Loucy (cell line): ENCODE measurements at regions not wholly inside any gene's neighbourhood (a gene's known extent, or its start where the extent isn't known, plus 50 kb on each side); places are given as distances from the start of the nearest gene placed in this dataset.

Experiments
- H2AFZ ChIP-seq: fragments of 200-600 bp; sonication (generic); 2 replicates; pipeline ENCODE4 v1.6.0; 2016; ENCODE audit warnings: antibody characterized with exemption, mild to moderate bottlenecking, low read length, moderate library complexity
- H3F3A ChIP-seq: fragments of 200-600 bp; 2 replicates; pipeline ENCODE4 v1.6.0; 2016; ENCODE audit warnings: antibody characterized with exemption, low read depth, mild to moderate bottlenecking
- H3K27me3 ChIP-seq: fragments of 200-600 bp; sonication (generic); 2 replicates; pipeline ENCODE4 v1.6.1; 2014; ENCODE audit warnings: low read length, mild to moderate bottlenecking; ENCODE audit not compliant: insufficient read depth, poor library complexity, severe bottlenecking
- H3K36me3 ChIP-seq: fragments of 200-600 bp; sonication (generic); 2 replicates; pipeline ENCODE4 v1.6.1; 2016; ENCODE audit warnings: low read length; ENCODE audit not compliant: insufficient read depth
- H3K4me1 ChIP-seq: fragments of 200-600 bp; sonication (generic); 2 replicates; pipeline ENCODE4 v1.5.1; 2014; ENCODE audit warnings: low read length, mild to moderate bottlenecking; ENCODE audit not compliant: insufficient read depth, poor library complexity, severe bottlenecking
- H3K4me2 ChIP-seq: fragments of 200-600 bp; sonication (generic); 2 replicates; pipeline ENCODE4 v1.6.0; 2014; ENCODE audit warnings: antibody characterized with exemption, low read length, low read depth, mild to moderate bottlenecking; ENCODE audit not compliant: poor library complexity, severe bottlenecking
- H3K4me3 ChIP-seq: fragments of 200-600 bp; sonication (generic); 2 replicates; pipeline ENCODE4 v1.5.1; 2014; ENCODE audit warnings: low read length, mild to moderate bottlenecking, mixed read lengths; ENCODE audit not compliant: poor library complexity, severe bottlenecking
- H3K79me2 ChIP-seq: fragments of 200-600 bp; sonication (generic); 2 replicates; pipeline ENCODE4 v1.6.1; 2014; ENCODE audit warnings: low read length; ENCODE audit not compliant: insufficient read depth
- H3K9ac ChIP-seq: fragments of 200-600 bp; sonication (generic); 2 replicates; pipeline ENCODE4 v1.6.0; 2014; ENCODE audit warnings: mild to moderate bottlenecking, low read depth, low read length, moderate library complexity; ENCODE audit not compliant: poor library complexity, severe bottlenecking
- H3K9me2 ChIP-seq: fragments of 200-600 bp; sonication (generic); replicated peaks from 2 replicates; pipeline ENCODE4 v1.6.1; 2016; ENCODE audit warnings: low read depth, low read length, mixed read lengths
- H3K9me3 ChIP-seq: fragments of 200-600 bp; sonication (generic); 2 replicates; pipeline ENCODE4 v1.6.1; 2014; ENCODE audit warnings: mild to moderate bottlenecking, antibody characterized with exemption, low read length, low read depth; ENCODE audit not compliant: insufficient read depth
- H4K20me1 ChIP-seq: fragments of 200-600 bp; sonication (generic); 2 replicates; pipeline ENCODE4 v1.6.0; 2014; ENCODE audit warnings: antibody characterized with exemption, low read length, mild to moderate bottlenecking; ENCODE audit not compliant: insufficient read depth, poor library complexity, severe bottlenecking
- EZH2phosphoT487 ChIP-seq: fragments of 200-600 bp; IDR thresholded peaks from 2 replicates; pipeline ENCODE4 v1.6.1; 2018; ENCODE audit warnings: antibody characterized with exemption, mild to moderate bottlenecking, moderate library complexity, borderline replicate concordance
- TF ChIP-seq, protein P1 (sequence below): fragments of 200-600 bp; sonication (generic); conservative IDR thresholded peaks from 2 replicates; pipeline ENCODE4 v1.5.1; 2014; ENCODE audit warnings: mild to moderate bottlenecking, antibody characterized with exemption, low read length

DNA sequence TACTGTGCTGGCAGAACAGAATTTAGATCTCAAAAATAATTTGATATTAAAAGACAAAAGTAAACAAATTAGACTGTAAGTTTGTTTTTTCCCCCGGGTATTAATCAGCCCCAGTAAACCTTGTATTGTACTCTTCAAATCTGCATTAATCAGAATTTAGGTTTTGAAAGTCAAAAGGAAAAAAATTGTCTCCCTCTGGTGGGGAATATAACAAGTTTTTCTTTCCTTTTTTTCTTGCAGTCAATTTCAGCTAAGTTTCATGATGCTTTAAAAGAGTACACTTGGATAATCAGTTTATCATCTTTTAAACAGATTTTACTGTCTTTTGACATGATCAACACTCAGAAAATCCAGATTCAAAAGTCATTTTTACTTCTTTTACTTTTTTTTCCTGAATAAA lies 134.5 kb upstream of the PKN2 start:
- no peaks in the 10 kb centered on the region for H3K36me3 ChIP-seq
- H4K20me1 ChIP-seq: no peaks in the 10 kb centered on the region
- no peak overlapping the region for H3K9ac ChIP-seq
- H3K9me2 ChIP-seq: no peaks in the 10 kb centered on the region
- H3K79me2 ChIP-seq: no peaks in the 10 kb centered on the region
- H3K27me3 ChIP-seq: no peaks in the 10 kb centered on the region
- no peak for TF ChIP-seq EZH2phosphoT487
- TF ChIP-seq, protein P1, sequence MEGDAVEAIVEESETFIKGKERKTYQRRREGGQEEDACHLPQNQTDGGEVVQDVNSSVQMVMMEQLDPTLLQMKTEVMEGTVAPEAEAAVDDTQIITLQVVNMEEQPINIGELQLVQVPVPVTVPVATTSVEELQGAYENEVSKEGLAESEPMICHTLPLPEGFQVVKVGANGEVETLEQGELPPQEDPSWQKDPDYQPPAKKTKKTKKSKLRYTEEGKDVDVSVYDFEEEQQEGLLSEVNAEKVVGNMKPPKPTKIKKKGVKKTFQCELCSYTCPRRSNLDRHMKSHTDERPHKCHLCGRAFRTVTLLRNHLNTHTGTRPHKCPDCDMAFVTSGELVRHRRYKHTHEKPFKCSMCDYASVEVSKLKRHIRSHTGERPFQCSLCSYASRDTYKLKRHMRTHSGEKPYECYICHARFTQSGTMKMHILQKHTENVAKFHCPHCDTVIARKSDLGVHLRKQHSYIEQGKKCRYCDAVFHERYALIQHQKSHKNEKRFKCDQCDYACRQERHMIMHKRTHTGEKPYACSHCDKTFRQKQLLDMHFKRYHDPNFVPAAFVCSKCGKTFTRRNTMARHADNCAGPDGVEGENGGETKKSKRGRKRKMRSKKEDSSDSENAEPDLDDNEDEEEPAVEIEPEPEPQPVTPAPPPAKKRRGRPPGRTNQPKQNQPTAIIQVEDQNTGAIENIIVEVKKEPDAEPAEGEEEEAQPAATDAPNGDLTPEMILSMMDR: peak; percentile 55
- no peaks in the 10 kb centered on the region for H3F3A ChIP-seq
- H3K9me3 ChIP-seq: no peaks in the 10 kb centered on the region
- H3K4me2 ChIP-seq: no peak overlapping the region
- H3K4me1 ChIP-seq: no peaks in the 10 kb centered on the region
- no peak overlapping the region for H2AFZ ChIP-seq
- no peak overlapping the region for H3K4me3 ChIP-seq

DNA sequence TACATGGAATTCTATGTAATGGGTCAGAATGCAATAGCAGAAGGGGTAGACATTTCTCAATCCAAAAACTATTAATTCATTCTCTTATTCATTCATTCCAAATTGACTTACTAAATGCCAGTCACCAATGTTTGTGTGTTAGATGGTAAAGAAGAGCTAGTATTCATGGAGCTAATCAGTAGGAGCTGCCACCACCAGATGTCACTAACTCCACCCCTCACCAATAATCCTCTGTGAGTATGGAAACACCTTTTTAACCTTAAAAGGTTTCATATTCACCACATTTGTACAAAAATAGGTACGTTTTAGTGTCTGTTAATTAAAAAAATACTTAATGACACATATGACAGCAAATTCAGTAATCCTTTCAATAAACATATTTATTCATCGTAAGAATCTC lies 131.8 kb upstream of the PKN2 start:
- Histone ChIP-seq H3K4me1 (no peaks in the 10 kb centered on the region), H2AFZ (no peak overlapping the region), H3K9me3 (no peaks in the 10 kb centered on the region), H3K9ac (no peak overlapping the region), H3K4me2 (no peak overlapping the region), H3K36me3 (no peaks in the 10 kb centered on the region), H3K27me3 (no peaks in the 10 kb centered on the region), H3F3A (no peaks in the 10 kb centered on the region), H4K20me1 (no peaks in the 10 kb centered on the region), H3K9me2 (no peaks in the 10 kb centered on the region), H3K4me3 (no peak overlapping the region), H3K79me2 (no peaks in the 10 kb centered on the region)
- TF ChIP-seq, protein P1: peak; percentile 29
- TF ChIP-seq EZH2phosphoT487: no peak

DNA sequence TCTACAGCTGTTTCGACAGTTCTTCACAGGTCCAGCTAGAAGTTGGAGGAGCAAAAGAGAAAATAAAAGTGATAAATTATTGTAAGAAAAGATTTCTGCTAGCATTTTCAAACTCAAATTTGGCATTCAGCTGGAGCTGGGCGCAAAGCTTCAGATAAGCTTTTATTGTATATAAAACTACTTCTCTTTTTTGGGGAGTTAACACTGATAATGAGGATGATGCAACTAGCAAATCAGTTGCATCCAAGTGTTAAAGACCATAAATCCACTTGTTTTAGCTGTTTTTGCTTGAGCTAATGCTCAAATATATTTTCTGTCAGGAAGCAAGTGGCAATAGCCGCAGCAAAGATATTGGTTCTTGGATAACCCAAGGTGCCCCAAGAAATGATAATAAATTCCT lies 127.1 kb upstream of the PKN2 start:
- no peak overlapping the region for H3K4me3 ChIP-seq
- no peaks in the 10 kb centered on the region for H3K27me3 ChIP-seq
- TF ChIP-seq, protein P1: no peak
- no peak for TF ChIP-seq EZH2phosphoT487

More for the DNA sequence above, 127.1 kb upstream of the PKN2 start:
- no peaks in the 10 kb centered on the region for H3K79me2 ChIP-seq
- H3K4me1 ChIP-seq: no peaks in the 10 kb centered on the region
- H3K4me2 ChIP-seq: no peak overlapping the region
- no peak overlapping the region for H3K9ac ChIP-seq
- H2AFZ ChIP-seq: no peak overlapping the region
- H3K9me2 ChIP-seq: no peaks in the 10 kb centered on the region
- no peaks in the 10 kb centered on the region for H3K36me3 ChIP-seq
- no peaks in the 10 kb centered on the region for H3F3A ChIP-seq
- H3K9me3 ChIP-seq: no peaks in the 10 kb centered on the region
- no peaks in the 10 kb centered on the region for H4K20me1 ChIP-seq
